ENCODE measurements at regions not wholly inside any gene's neighbourhood (a gene's known extent, or its start where the extent isn't known, plus 50 kb on each side); places are given as distances from the start of the nearest gene placed in this dataset.

DNA sequence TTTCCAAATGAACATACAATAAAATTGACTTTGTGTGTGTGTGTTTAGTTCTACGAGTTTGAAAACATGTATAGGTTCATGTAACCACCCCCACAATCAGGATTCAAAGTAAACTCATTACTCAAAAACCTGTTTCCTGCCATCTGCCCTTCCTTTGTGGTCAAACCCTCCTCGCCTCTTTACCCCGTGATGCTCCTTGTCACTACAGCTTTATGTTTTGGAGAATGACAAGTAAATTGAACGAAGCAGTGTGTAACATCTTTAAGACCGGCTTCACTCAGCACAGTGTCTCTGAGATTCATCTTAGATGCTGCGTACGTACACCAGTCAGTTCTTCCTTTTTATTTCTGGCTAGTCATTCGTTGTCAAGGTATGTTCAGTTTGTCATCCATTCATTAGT is 54.6 kb upstream of the MKI67 start:
- TF ChIP-seq, protein P1, sequence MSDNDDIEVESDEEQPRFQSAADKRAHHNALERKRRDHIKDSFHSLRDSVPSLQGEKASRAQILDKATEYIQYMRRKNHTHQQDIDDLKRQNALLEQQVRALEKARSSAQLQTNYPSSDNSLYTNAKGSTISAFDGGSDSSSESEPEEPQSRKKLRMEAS (CRISPR knock-in tag; IDR thresholded peaks at IDR 0.05) = no peak
- TF ChIP-seq RBM25 (IDR thresholded peaks at IDR 0.05; ENCODE audit: low read depth, low read length, severe bottlenecking) (no peak), NR3C1 (CRISPR knock-in tag; IDR thresholded peaks at IDR 0.05) (no peak)

All from K562 (cell line).